ENCODE measurements at regions not wholly inside any gene's neighbourhood (a gene's known extent, or its start where the extent isn't known, plus 50 kb on each side); places are given as distances from the start of the nearest gene placed in this dataset.

DNA sequence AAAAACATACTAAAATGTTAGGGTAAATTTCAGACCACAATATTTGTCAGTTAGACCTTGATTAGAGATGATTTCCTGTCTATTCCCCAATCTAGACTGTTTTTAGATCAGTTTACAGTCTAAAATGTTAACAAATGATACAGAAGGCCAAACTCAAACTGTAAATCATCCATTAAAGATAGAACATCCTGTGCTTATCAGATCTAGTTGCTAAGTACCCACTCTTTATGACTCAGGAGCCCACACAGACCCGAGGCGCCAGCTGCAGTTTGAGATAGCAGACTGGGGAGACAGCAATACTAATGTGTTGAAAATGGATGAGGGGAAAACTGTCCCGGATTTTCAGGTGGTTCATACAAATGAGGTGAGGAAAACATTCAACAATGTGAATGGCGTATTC lies 113.3 kb downstream of the SCG2 start:
- 5% methylated on average over 4 of the region's 4 CpGs for WGBS (ENCODE audit: low lambda C conversion rate)
- H3K27ac ChIP-seq (ENCODE audit: extremely low read length, insufficient read depth, low read length) = no peak overlapping the region
- FAIRE-seq = no peak
- no peak overlapping the region for H3K4me3 ChIP-seq (replicated peaks in 1 of 3; ENCODE audit: insufficient read depth in 1 of 3, low read depth in 2 of 3, low read length in 3 of 3)
- no peaks in the 10 kb centered on the region for H3K27me3 ChIP-seq (ENCODE audit: control insufficient read depth in 1 of 2, insufficient read depth in 2 of 2, low read length in 2 of 2)
- no peaks in the 10 kb centered on the region for H3K36me3 ChIP-seq (replicated peaks in 1 of 2; ENCODE audit: control insufficient read depth in 1 of 2, insufficient read depth in 2 of 2, low read length in 2 of 2)
- TF ChIP-seq ZNF567 (CRISPR knock-in tag; IDR thresholded peaks at IDR 0.05; ENCODE audit: borderline replicate concordance) (no peak), ETV6 (CRISPR knock-in tag; conservative IDR thresholded peaks at IDR 0.05) (no peak), MED13 (CRISPR knock-in tag; IDR thresholded peaks at IDR 0.05) (no peak), SAFB2 (CRISPR knock-in tag; IDR thresholded peaks at IDR 0.05; ENCODE audit: borderline replicate concordance, low read depth) (no peak), ZFP36 (IDR thresholded peaks at IDR 0.05; ENCODE audit: borderline replicate concordance, low read depth, low read length, partially characterized antibody) (no peak), ZNF691 (CRISPR knock-in tag; IDR thresholded peaks at IDR 0.05; ENCODE audit: borderline replicate concordance, low read depth) (no peak)
- TF ChIP-seq, protein P1, sequence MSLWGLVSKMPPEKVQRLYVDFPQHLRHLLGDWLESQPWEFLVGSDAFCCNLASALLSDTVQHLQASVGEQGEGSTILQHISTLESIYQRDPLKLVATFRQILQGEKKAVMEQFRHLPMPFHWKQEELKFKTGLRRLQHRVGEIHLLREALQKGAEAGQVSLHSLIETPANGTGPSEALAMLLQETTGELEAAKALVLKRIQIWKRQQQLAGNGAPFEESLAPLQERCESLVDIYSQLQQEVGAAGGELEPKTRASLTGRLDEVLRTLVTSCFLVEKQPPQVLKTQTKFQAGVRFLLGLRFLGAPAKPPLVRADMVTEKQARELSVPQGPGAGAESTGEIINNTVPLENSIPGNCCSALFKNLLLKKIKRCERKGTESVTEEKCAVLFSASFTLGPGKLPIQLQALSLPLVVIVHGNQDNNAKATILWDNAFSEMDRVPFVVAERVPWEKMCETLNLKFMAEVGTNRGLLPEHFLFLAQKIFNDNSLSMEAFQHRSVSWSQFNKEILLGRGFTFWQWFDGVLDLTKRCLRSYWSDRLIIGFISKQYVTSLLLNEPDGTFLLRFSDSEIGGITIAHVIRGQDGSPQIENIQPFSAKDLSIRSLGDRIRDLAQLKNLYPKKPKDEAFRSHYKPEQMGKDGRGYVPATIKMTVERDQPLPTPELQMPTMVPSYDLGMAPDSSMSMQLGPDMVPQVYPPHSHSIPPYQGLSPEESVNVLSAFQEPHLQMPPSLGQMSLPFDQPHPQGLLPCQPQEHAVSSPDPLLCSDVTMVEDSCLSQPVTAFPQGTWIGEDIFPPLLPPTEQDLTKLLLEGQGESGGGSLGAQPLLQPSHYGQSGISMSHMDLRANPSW (CRISPR knock-in tag; IDR thresholded peaks at IDR 0.05; ENCODE audit: borderline replicate concordance) = no peak
- H3K4me2 ChIP-seq (ENCODE audit: low read depth, low read length) = no peak overlapping the region
- no peak overlapping the region for H2AFZ ChIP-seq (ENCODE audit: low read length)
- H3K9me3 ChIP-seq (ENCODE audit: low read length) = no peaks in the 10 kb centered on the region
- DNase-seq (ENCODE audit: low spot score) = no peak
- no peaks in the 10 kb centered on the region for H3K4me1 ChIP-seq (ENCODE audit: insufficient read depth, low read length)
- ATAC-seq = no peak
- H4K20me1 ChIP-seq (ENCODE audit: insufficient read depth, low read length) = no peaks in the 10 kb centered on the region
- no peaks in the 10 kb centered on the region for H3K79me2 ChIP-seq (ENCODE audit: insufficient read depth, low read length)
- no TSS peak for BruUV-seq (replicated peaks)
- intact Hi-C loops (cut with micrococcal nuclease; ENCODE audit: unreplicated experiment) = no loop called here
- in situ Hi-C loops (cut with HindIII; ENCODE audit: extremely low pct_ligation_motif_present, low pct_unique_long_range_greater_than_20kb) = no loop called here
- H3K9ac ChIP-seq (ENCODE audit: insufficient read depth, low read depth, low read length) = no peak overlapping the region
- CTCF ChIA-PET (ENCODE audit: low intra/inter-chr PET ratio, low total read pairs) = no interaction called here
- POLR2A ChIA-PET = no interaction called here

All from HepG2 (cell line).